ENCODE measurements at regions not wholly inside any gene's neighbourhood (a gene's known extent, or its start where the extent isn't known, plus 50 kb on each side); places are given as distances from the start of the nearest gene placed in this dataset.
A peak's percentile ranks its signal among the peaks of the same experiment; 100 is the strongest.

- DNase-seq: no peak
- WGBS, 3 donors: 84 to 87% (median 84%) methylated on average over 19 of the region's 19 CpGs
Measured at GRCh38 chr2:62296034-62296831, 100.3 kb downstream of the B3GNT2 start.

GRCh38 chr2:62293490-62294271 is 97.8 kb downstream of the B3GNT2 start:
- H3K36me3 ChIP-seq (ENCODE audit: control insufficient read depth in 3 of 3, insufficient read depth in 2 of 3, low read depth in 1 of 3, low read length in 3 of 3): no peaks in the 10 kb centered on the region
- DNase-seq (peak; percentile 52 to 86), FAIRE-seq (no peak)
- H3K9me3 ChIP-seq (ENCODE audit: control insufficient read depth in 2 of 2, insufficient read depth in 1 of 2, low read depth in 1 of 2, low read length in 1 of 2): no peaks in the 10 kb centered on the region
- WGBS, 3 donors: 12 to 32% (median 29%) methylated on average over 16 to 18 of the region's 18 CpGs
- H3K27ac ChIP-seq (ENCODE audit: low read depth in 1 of 3, low read length in 2 of 3): peak overlapping the region in 1 of 3 donors; percentile 80
- H3K4me3 ChIP-seq (ENCODE audit: low read depth in 1 of 3, low read length in 3 of 3): no peak overlapping the region
- H3K27me3 ChIP-seq (ENCODE audit: control insufficient read depth in 3 of 3, insufficient read depth in 3 of 3, low read length in 3 of 3): no peaks in the 10 kb centered on the region
- H3K4me1 ChIP-seq (ENCODE audit: control insufficient read depth in 3 of 3, insufficient read depth in 2 of 3, low read depth in 1 of 3, low read length in 2 of 3): peaks cover 1 to 15% (median 2%) of the 10 kb centered on the region in 3 donors

More at GRCh38 chr2:62296034-62296831, 100.3 kb downstream of the B3GNT2 start:
- peaks cover 0 to 15% (median 2%) of the 10 kb centered on the region in 3 donors for H3K4me1 ChIP-seq (ENCODE audit: control insufficient read depth in 3 of 3, insufficient read depth in 2 of 3, low read depth in 1 of 3, low read length in 2 of 3)
- no peaks in the 10 kb centered on the region for H3K9me3 ChIP-seq (ENCODE audit: control insufficient read depth in 2 of 2, insufficient read depth in 1 of 2, low read depth in 1 of 2, low read length in 1 of 2)
- H3K27me3 ChIP-seq (ENCODE audit: control insufficient read depth in 3 of 3, insufficient read depth in 3 of 3, low read length in 3 of 3): no peaks in the 10 kb centered on the region
- H3K36me3 ChIP-seq (ENCODE audit: control insufficient read depth in 3 of 3, insufficient read depth in 2 of 3, low read depth in 1 of 3, low read length in 3 of 3): no peaks in the 10 kb centered on the region
- FAIRE-seq: no peak
- no peak overlapping the region for H3K27ac ChIP-seq (ENCODE audit: low read depth in 1 of 3, low read length in 2 of 3)
- no peak overlapping the region for H3K4me3 ChIP-seq (ENCODE audit: low read depth in 1 of 3, low read length in 3 of 3)

- 47 to 74% (median 51%) methylated on average over 6 of the region's 6 CpGs for WGBS, 3 donors
- Histone ChIP-seq H3K9me3 (ENCODE audit: control insufficient read depth in 2 of 2, insufficient read depth in 1 of 2, low read depth in 1 of 2, low read length in 1 of 2) (no peaks in the 10 kb centered on the region), H3K27ac (ENCODE audit: low read depth in 1 of 3, low read length in 2 of 3) (peak overlapping the region in 1 of 3 donors; percentile 80), H3K4me1 (ENCODE audit: control insufficient read depth in 3 of 3, insufficient read depth in 2 of 3, low read depth in 1 of 3, low read length in 2 of 3) (peaks cover 2 to 15% (median 6%) of the 10 kb centered on the region in 3 donors), H3K27me3 (ENCODE audit: control insufficient read depth in 3 of 3, insufficient read depth in 3 of 3, low read length in 3 of 3) (no peaks in the 10 kb centered on the region), H3K4me3 (ENCODE audit: low read depth in 1 of 3, low read length in 3 of 3) (no peak overlapping the region), H3K36me3 (ENCODE audit: control insufficient read depth in 3 of 3, insufficient read depth in 2 of 3, low read depth in 1 of 3, low read length in 3 of 3) (no peaks in the 10 kb centered on the region)
- FAIRE-seq: no peak
- no peak for DNase-seq
Measured at GRCh38 chr2:62293151-62293489, 97.2 kb downstream of the B3GNT2 start.

- no peaks in the 10 kb centered on the region for H3K27me3 ChIP-seq (ENCODE audit: control insufficient read depth in 3 of 3, insufficient read depth in 3 of 3, low read length in 3 of 3)
- no peaks in the 10 kb centered on the region for H3K9me3 ChIP-seq (ENCODE audit: control insufficient read depth in 2 of 2, insufficient read depth in 1 of 2, low read depth in 1 of 2, low read length in 1 of 2)
- no peak for FAIRE-seq
- peak overlapping the region in 1 of 3 donors; percentile 80 for H3K27ac ChIP-seq (ENCODE audit: low read depth in 1 of 3, low read length in 2 of 3)
- no peaks in the 10 kb centered on the region for H3K36me3 ChIP-seq (ENCODE audit: control insufficient read depth in 3 of 3, insufficient read depth in 2 of 3, low read depth in 1 of 3, low read length in 3 of 3)
- no peak overlapping the region for H3K4me3 ChIP-seq (ENCODE audit: low read depth in 1 of 3, low read length in 3 of 3)
- DNase-seq: peak; percentile 23 to 70
- 5 to 42% (median 22%) methylated on average over 4 of the region's 4 CpGs for WGBS, 3 donors
- H3K4me1 ChIP-seq (ENCODE audit: control insufficient read depth in 3 of 3, insufficient read depth in 2 of 3, low read depth in 1 of 3, low read length in 2 of 3): peaks cover 2 to 15% (median 9%) of the 10 kb centered on the region in 3 donors
Measured at GRCh38 chr2:62292190-62292589, 96.3 kb downstream of the B3GNT2 start.

GRCh38 chr2:62291517-62292137 is 95.7 kb downstream of the B3GNT2 start:
- no peak for FAIRE-seq
- no peaks in the 10 kb centered on the region for H3K27me3 ChIP-seq (ENCODE audit: control insufficient read depth in 3 of 3, insufficient read depth in 3 of 3, low read length in 3 of 3)
- DNase-seq: no peak
- H3K9me3 ChIP-seq (ENCODE audit: control insufficient read depth in 2 of 2, insufficient read depth in 1 of 2, low read depth in 1 of 2, low read length in 1 of 2): no peaks in the 10 kb centered on the region
- H3K4me3 ChIP-seq (ENCODE audit: low read depth in 1 of 3, low read length in 3 of 3): no peak overlapping the region
- H3K36me3 ChIP-seq (ENCODE audit: control insufficient read depth in 3 of 3, insufficient read depth in 2 of 3, low read depth in 1 of 3, low read length in 3 of 3): no peaks in the 10 kb centered on the region
- H3K27ac ChIP-seq (ENCODE audit: low read depth in 1 of 3, low read length in 2 of 3): no peak overlapping the region
- WGBS, 3 donors: 71 to 85% (median 78%) methylated on average over 7 of the region's 7 CpGs
- peaks cover 2 to 15% (median 9%) of the 10 kb centered on the region in 3 donors for H3K4me1 ChIP-seq (ENCODE audit: control insufficient read depth in 3 of 3, insufficient read depth in 2 of 3, low read depth in 1 of 3, low read length in 2 of 3)

- Histone ChIP-seq H3K4me3 (ENCODE audit: low read depth in 1 of 3, low read length in 3 of 3) (no peak overlapping the region), H3K27me3 (ENCODE audit: control insufficient read depth in 3 of 3, insufficient read depth in 3 of 3, low read length in 3 of 3) (no peaks in the 10 kb centered on the region), H3K4me1 (ENCODE audit: control insufficient read depth in 3 of 3, insufficient read depth in 2 of 3, low read depth in 1 of 3, low read length in 2 of 3) (peaks cover 2 to 15% (median 9%) of the 10 kb centered on the region in 3 donors), H3K9me3 (ENCODE audit: control insufficient read depth in 2 of 2, insufficient read depth in 1 of 2, low read depth in 1 of 2, low read length in 1 of 2) (no peaks in the 10 kb centered on the region), H3K27ac (ENCODE audit: low read depth in 1 of 3, low read length in 2 of 3) (no peak overlapping the region), H3K36me3 (ENCODE audit: control insufficient read depth in 3 of 3, insufficient read depth in 2 of 3, low read depth in 1 of 3, low read length in 3 of 3) (no peaks in the 10 kb centered on the region)
- DNase-seq (no peak), FAIRE-seq (no peak)
- WGBS, 3 donors: 90 to 97% (median 91%) methylated on average over 1 of the region's 1 CpG
Measured at GRCh38 chr2:62291052-62291451, 95.1 kb downstream of the B3GNT2 start.

GRCh38 chr2:62287899-62288880 is 92.3 kb downstream of the B3GNT2 start:
- FAIRE-seq (no peak), DNase-seq (peak; percentile 42 to 43)
- WGBS, 3 donors: 53 to 60% (median 54%) methylated on average over 8 of the region's 8 CpGs
- no peak overlapping the region for H3K4me3 ChIP-seq (ENCODE audit: low read depth in 1 of 3, low read length in 3 of 3)
- no peaks in the 10 kb centered on the region for H3K27me3 ChIP-seq (ENCODE audit: control insufficient read depth in 3 of 3, insufficient read depth in 3 of 3, low read length in 3 of 3)
- H3K9me3 ChIP-seq (ENCODE audit: control insufficient read depth in 2 of 2, insufficient read depth in 1 of 2, low read depth in 1 of 2, low read length in 1 of 2): peaks cover 0 to 7% of the 10 kb centered on the region in 2 donors
- peaks cover 1 to 9% (median 4%) of the 10 kb centered on the region in 3 donors for H3K4me1 ChIP-seq (ENCODE audit: control insufficient read depth in 3 of 3, insufficient read depth in 2 of 3, low read depth in 1 of 3, low read length in 2 of 3)
- H3K36me3 ChIP-seq (ENCODE audit: control insufficient read depth in 3 of 3, insufficient read depth in 2 of 3, low read depth in 1 of 3, low read length in 3 of 3): no peaks in the 10 kb centered on the region
- H3K27ac ChIP-seq (ENCODE audit: low read depth in 1 of 3, low read length in 2 of 3): peak overlapping the region in 1 of 3 donors; percentile 4
